ENCODE measurements at regions not wholly inside any gene's neighbourhood (a gene's known extent, or its start where the extent isn't known, plus 50 kb on each side); places are given as distances from the start of the nearest gene placed in this dataset.

- TF ChIP-seq, protein P1, sequence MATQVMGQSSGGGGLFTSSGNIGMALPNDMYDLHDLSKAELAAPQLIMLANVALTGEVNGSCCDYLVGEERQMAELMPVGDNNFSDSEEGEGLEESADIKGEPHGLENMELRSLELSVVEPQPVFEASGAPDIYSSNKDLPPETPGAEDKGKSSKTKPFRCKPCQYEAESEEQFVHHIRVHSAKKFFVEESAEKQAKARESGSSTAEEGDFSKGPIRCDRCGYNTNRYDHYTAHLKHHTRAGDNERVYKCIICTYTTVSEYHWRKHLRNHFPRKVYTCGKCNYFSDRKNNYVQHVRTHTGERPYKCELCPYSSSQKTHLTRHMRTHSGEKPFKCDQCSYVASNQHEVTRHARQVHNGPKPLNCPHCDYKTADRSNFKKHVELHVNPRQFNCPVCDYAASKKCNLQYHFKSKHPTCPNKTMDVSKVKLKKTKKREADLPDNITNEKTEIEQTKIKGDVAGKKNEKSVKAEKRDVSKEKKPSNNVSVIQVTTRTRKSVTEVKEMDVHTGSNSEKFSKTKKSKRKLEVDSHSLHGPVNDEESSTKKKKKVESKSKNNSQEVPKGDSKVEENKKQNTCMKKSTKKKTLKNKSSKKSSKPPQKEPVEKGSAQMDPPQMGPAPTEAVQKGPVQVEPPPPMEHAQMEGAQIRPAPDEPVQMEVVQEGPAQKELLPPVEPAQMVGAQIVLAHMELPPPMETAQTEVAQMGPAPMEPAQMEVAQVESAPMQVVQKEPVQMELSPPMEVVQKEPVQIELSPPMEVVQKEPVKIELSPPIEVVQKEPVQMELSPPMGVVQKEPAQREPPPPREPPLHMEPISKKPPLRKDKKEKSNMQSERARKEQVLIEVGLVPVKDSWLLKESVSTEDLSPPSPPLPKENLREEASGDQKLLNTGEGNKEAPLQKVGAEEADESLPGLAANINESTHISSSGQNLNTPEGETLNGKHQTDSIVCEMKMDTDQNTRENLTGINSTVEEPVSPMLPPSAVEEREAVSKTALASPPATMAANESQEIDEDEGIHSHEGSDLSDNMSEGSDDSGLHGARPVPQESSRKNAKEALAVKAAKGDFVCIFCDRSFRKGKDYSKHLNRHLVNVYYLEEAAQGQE (IDR thresholded peaks at IDR 0.05; ENCODE audit: unreplicated experiment), result no peak
- no peak for TF ChIP-seq ETS1 (IDR thresholded peaks at IDR 0.05)
- TF ChIP-seq CTCF (conservative IDR thresholded peaks at IDR 0.05; ENCODE audit: low read depth in 2 of 2), result no peak
Observed at GRCh38 chr1:239779962-239780361, 311.7 kb upstream of the FMN2 start (continued).

DNA sequence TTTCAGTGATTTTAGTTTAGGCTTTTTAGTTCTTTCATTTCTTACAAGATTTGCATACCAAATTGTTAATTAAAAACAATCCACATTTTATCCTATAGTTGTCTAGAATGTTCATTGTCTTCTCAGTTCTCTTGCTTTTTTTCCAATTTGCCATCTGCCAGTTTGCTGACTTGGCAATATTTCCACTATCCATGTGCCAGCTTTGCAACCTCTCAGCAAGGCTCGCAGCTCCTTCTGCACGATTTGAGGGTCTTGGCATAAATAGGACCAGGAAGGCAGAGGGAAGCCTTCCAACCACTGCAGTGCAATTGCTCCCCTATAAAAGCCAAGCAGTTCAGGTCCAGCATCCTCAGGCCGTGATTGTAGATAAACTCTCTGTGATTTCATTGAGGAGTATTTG, 306.8 kb upstream of the FMN2 start:
- Histone ChIP-seq H3F3A (replicated peaks; ENCODE audit: low read depth) (no peaks in the 10 kb centered on the region), H3K4me1 (ENCODE audit: insufficient read depth) (peaks cover 7% of the 10 kb centered on the region; the same call in 1 of the 2 replicates), H3K79me2 (replicated peaks; ENCODE audit: insufficient read depth) (no peaks in the 10 kb centered on the region), H3K4me2 (no peak overlapping the region), H3K36me3 (ENCODE audit: insufficient read depth) (no peaks in the 10 kb centered on the region), H3K27ac (ENCODE audit: low read depth) (no peak overlapping the region), H3K9me2 (ENCODE audit: insufficient read depth) (no peaks in the 10 kb centered on the region), H4K20me1 (replicated peaks; ENCODE audit: insufficient read depth) (no peaks in the 10 kb centered on the region), H2AFZ (no peak overlapping the region), H3K4me3 (no peak overlapping the region), H3K27me3 (ENCODE audit: insufficient read depth) (no peaks in the 10 kb centered on the region)
- DNase-seq (ENCODE audit: low spot score) (no peak), ATAC-seq (no peak)
- no peaks in the 10 kb centered on the region; the same call in 2 of the 3 replicates for H3K9me3 Mint-ChIP-seq
- H3K27ac Mint-ChIP-seq, result peak overlapping the region; percentile 30; the same call in 1 of the 2 replicates
- H3K27me3 Mint-ChIP-seq (ENCODE audit: insufficient read depth, low read depth, poor library complexity), result peaks cover 5% of the 10 kb centered on the region
- no peak overlapping the region for H3K4me3 Mint-ChIP-seq
- H3K4me1 Mint-ChIP-seq, result peaks cover 6% of the 10 kb centered on the region
- peaks cover 6% of the 10 kb centered on the region; the same call in 1 of the 3 replicates for H3K36me3 Mint-ChIP-seq (ENCODE audit: low read depth)
- no peak for TF ChIP-seq CREB1 (CRISPR knock-in tag; IDR thresholded peaks at IDR 0.05; ENCODE audit: low read depth)
- no peak for TF ChIP-seq EZH2phosphoT487 (IDR thresholded peaks at IDR 0.05; ENCODE audit: unreplicated experiment)
- no peak for TF ChIP-seq POLR2AphosphoS5 (IDR thresholded peaks at IDR 0.05; ENCODE audit: low read depth)
- TF ChIP-seq, protein P1 (IDR thresholded peaks at IDR 0.05; ENCODE audit: unreplicated experiment), result no peak
- no peak for TF ChIP-seq ZNF331 (CRISPR knock-in tag; IDR thresholded peaks at IDR 0.05; ENCODE audit: low read depth)
- no peak for TF ChIP-seq ZNF114 (CRISPR knock-in tag; IDR thresholded peaks at IDR 0.05)
- no peak for TF ChIP-seq JUNB (IDR thresholded peaks at IDR 0.05; ENCODE audit: unreplicated experiment)
- TF ChIP-seq CTCF (conservative IDR thresholded peaks at IDR 0.05; ENCODE audit: low read depth in 2 of 2), result no peak
- no peak for TF ChIP-seq EZH2 (IDR thresholded peaks at IDR 0.05; ENCODE audit: low read depth, unreplicated experiment)
- TF ChIP-seq STAT1 (IDR thresholded peaks at IDR 0.05; ENCODE audit: unreplicated experiment), result no peak

All from GM23338 (cell line).